Eye (tissue), 1 donor: ENCODE measurements at regions not wholly inside any gene's neighbourhood (a gene's known extent, or its start where the extent isn't known, plus 50 kb on each side); places are given as distances from the start of the nearest gene placed in this dataset.
A peak's percentile ranks its signal among the peaks of the same experiment; 100 is the strongest.
"Not testable (repeated sequence)": the region's sequence is repeated elsewhere in the genome, so short reads cannot be mapped to it uniquely, and the experiment has no call there.

ENCODE experiments used
- DNase-seq: peaks from one replicate; pipeline ENCODE4 v3.0.0-alpha.2; 2015

- no peak for DNase-seq
Measured at GRCh38 chr1:102498929-102499328, 502.2 kb upstream of the OLFM3 start.

DNA sequence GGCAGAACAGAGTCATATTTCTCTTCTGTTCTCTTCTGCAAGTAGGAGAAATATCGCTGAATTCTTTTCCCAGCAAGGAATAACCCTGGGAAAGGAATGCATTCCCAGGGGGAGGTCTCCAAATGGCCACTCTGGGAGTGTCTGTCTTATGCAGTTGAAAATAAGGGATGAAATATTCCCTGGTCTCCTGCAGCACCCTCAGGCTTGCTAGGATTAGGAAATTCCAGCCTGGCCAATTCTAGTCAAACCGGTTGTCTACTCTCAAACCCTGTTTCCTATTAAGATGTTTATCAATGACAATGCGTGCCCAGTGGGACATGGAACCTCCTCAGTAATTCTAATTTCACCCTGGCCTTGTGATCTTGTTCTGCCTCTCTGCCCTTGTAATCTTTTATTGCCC lies 501.1 kb upstream of the OLFM3 start:
- DNase-seq, result not testable (repeated sequence)

GRCh38 chr1:102472520-102472919 lies 475.8 kb upstream of the OLFM3 start:
- peak; percentile 4 for DNase-seq

DNA sequence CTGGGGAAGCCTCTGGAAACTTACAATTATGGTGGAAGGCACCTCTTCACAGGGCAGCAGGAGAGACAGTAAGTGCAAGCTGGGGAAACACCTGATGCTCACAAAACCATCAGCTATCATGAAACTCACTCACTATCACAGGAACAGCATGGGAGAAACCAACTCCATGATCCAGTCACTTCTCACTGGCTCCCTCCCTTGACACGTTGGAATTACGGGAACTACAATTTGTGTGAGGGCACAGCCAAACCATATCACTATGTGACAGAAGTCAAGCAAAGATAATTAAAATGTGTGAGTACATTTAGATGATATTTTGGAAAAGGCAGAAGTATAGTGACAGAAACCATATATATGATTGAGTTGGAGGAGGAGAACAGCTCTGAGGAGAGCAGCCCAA lies 474.0 kb upstream of the OLFM3 start:
- no peak for DNase-seq

DNA sequence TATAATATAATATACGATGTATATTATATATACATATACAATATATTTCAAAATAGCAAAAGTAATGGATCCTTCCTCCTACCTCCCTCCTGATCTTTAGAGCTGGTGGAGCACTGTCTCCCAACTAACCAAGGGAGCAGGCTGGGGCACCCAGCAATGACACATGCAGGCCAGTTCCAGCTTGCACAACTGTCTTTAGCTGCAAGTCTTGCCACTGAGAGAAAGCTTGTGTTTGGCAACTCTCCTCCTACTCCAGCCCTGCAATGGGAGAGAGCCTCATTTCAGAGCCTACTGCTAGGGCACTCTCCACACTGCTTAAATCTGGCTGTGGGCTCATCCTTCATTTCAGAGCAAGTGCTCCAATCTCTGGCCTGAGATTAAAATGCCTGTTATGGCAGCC lies 469.8 kb upstream of the OLFM3 start:
- DNase-seq, result no peak

GRCh38 chr1:102463328-102463727 lies 466.6 kb upstream of the OLFM3 start:
- no peak for DNase-seq

DNA sequence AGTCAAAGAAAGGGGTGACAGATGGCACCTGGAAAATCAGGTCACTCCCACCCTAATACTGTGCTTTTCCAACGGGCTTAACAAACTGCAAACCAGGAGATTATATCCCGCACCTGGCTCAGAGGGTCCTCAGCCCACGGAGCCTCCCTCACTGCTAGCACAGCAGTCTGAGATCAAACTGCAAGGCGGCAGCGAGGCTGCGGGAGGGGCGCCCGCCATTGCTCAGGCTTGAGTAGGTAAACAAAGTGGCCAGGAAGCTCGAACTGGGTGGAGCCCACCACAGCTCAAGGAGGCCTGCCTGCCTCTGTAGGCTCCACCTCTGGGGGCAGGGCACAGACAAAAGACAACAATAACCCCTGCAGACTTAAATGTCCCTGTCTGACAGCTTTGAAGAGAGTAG lies 445.6 kb upstream of the OLFM3 start:
- DNase-seq, result not testable (repeated sequence)

DNA sequence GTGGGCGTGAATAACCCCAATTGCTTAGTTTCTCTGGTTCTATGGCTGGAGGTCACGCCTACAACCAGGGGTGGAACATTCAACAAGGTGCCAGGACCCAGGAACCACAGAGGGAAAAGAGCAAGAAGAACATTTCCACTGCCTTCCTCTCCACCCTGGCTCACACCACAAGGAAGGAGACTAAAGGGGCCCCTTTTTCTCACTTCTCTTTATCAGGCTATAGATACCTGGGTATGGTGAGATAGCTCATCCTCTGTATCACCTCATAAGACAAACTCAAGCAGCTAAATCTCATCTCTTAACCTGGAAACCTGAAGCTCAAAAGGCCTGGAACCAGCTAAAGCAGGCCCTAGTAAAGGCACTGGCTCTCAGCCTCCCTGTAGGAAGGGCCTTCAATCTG lies 438.8 kb upstream of the OLFM3 start:
- DNase-seq, result no peak

DNA sequence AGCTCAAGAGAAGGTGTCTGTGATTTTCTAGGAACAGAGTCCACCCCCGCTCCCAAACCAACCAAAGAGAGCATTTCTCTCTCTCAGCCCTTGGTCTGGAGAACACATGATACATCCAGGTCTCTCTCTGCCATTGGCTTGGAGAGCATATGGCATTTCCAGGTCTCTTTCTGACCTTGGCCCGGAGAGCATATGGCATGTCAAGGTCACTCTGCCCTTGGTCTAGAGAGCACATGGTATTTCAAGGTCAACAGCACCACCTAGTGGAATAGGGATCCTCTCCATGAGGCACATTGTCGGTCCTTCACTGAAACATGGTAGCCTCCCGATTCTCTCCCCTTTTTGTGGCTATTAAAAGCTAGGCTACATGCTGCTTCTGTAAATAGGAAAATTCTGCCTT lies 437.7 kb upstream of the OLFM3 start:
- peak; percentile 27 for DNase-seq

GRCh38 chr1:102431253-102431652 lies 434.5 kb upstream of the OLFM3 start:
- no peak for DNase-seq

GRCh38 chr1:102420034-102420433 lies 423.3 kb upstream of the OLFM3 start:
- peak; percentile 4 for DNase-seq
